Endothelial cell (in vitro differentiated cells): ENCODE measurements at regions not wholly inside any gene's neighbourhood (a gene's known extent, or its start where the extent isn't known, plus 50 kb on each side); places are given as distances from the start of the nearest gene placed in this dataset.

Source experiments
- DNase-seq: peaks from one replicate; pipeline ENCODE4 v3.0.0; 2021; ENCODE audit warnings: low spot score
- H3K27ac Mint-ChIP-seq: one replicate; pipeline ENCODE4 v1.8.0; 2021; ENCODE audit warnings: mixed read lengths, inconsistent platforms; ENCODE audit not compliant: unreplicated experiment
- H3K27me3 Mint-ChIP-seq: one replicate; pipeline ENCODE4 v1.8.0; 2021; ENCODE audit warnings: mild to moderate bottlenecking, moderate library complexity, mixed read lengths, inconsistent platforms; ENCODE audit not compliant: unreplicated experiment
- H3K36me3 Mint-ChIP-seq: one replicate; pipeline ENCODE4 v1.8.0; 2021; ENCODE audit warnings: mild to moderate bottlenecking, low read depth, mixed read lengths, inconsistent platforms; ENCODE audit not compliant: unreplicated experiment
- H3K4me1 Mint-ChIP-seq: one replicate; pipeline ENCODE4 v1.8.0; 2021; ENCODE audit warnings: mild to moderate bottlenecking, mixed read lengths, inconsistent platforms; ENCODE audit not compliant: unreplicated experiment
- H3K4me3 Mint-ChIP-seq: one replicate; pipeline ENCODE4 v1.8.0; 2021; ENCODE audit warnings: mild to moderate bottlenecking, mixed read lengths, inconsistent platforms; ENCODE audit not compliant: unreplicated experiment
- H3K9me3 Mint-ChIP-seq: one replicate; pipeline ENCODE4 v1.8.0; 2021; ENCODE audit warnings: mixed read lengths, inconsistent platforms; ENCODE audit not compliant: unreplicated experiment
- CTCF ChIP-seq: fragments of 200-600 bp; sonication (generic); IDR thresholded peaks from one replicate; pipeline ENCODE4 v1.5.0; 2021; ENCODE audit warnings: antibody characterized with exemption; ENCODE audit not compliant: unreplicated experiment

- no peak for DNase-seq
- H3K4me1 Mint-ChIP-seq = no peaks in the 10 kb centered on the region
- peaks cover 4% of the 10 kb centered on the region for H3K27me3 Mint-ChIP-seq
- TF ChIP-seq CTCF = no peak
- H3K36me3 Mint-ChIP-seq = no peaks in the 10 kb centered on the region
- no peak overlapping the region for H3K4me3 Mint-ChIP-seq
- no peak overlapping the region for H3K27ac Mint-ChIP-seq
- no peaks in the 10 kb centered on the region for H3K9me3 Mint-ChIP-seq
These were observed 68.7 kb upstream of the CACNA1A start for GRCh38 chr19:13574933-13575332.

DNA sequence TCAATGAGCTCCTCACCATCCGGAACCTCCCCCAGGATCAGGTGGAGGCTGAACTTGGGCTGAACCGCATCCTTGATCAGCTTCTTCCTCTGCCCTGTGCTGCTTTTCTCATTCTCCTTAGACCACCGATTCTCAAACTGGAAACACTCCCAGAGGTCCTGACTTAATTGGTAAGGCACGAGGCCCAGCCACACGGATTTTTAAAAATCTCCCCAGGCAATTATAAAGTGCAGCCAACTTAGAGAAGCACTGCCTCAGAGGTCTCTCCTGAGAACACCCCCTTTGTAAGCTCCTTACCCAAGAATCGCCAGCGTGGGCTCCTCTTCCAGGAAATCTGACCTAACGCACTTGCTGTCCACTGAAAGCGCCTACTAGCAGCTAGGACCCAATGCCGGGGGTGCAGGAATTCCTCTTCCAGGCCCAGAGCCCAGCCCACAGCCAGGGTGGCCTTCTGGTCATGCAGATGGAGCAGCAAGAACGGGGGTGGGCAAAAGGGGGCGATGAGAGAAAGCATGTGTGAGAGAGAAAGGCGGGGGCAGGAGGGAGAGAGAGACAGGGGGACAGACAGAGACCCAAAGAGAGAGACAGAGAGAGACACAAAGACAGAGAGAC is 66.9 kb upstream of the CACNA1A start:
- Mint-ChIP-seq H3K4me3 (no peak overlapping the region), H3K27ac (no peak overlapping the region), H3K36me3 (no peaks in the 10 kb centered on the region), H3K9me3 (no peaks in the 10 kb centered on the region), H3K27me3 (peaks cover 4% of the 10 kb centered on the region), H3K4me1 (no peaks in the 10 kb centered on the region)
- no peak for DNase-seq
- no peak for TF ChIP-seq CTCF

GRCh38 chr19:13561461-13561860 is 55.2 kb upstream of the CACNA1A start:
- H3K27ac Mint-ChIP-seq = no peak overlapping the region
- TF ChIP-seq CTCF = no peak
- no peak overlapping the region for H3K4me3 Mint-ChIP-seq
- H3K9me3 Mint-ChIP-seq = no peaks in the 10 kb centered on the region
- H3K27me3 Mint-ChIP-seq = no peaks in the 10 kb centered on the region
- no peaks in the 10 kb centered on the region for H3K36me3 Mint-ChIP-seq
- DNase-seq = no peak
- H3K4me1 Mint-ChIP-seq = peaks cover 5% of the 10 kb centered on the region

DNA sequence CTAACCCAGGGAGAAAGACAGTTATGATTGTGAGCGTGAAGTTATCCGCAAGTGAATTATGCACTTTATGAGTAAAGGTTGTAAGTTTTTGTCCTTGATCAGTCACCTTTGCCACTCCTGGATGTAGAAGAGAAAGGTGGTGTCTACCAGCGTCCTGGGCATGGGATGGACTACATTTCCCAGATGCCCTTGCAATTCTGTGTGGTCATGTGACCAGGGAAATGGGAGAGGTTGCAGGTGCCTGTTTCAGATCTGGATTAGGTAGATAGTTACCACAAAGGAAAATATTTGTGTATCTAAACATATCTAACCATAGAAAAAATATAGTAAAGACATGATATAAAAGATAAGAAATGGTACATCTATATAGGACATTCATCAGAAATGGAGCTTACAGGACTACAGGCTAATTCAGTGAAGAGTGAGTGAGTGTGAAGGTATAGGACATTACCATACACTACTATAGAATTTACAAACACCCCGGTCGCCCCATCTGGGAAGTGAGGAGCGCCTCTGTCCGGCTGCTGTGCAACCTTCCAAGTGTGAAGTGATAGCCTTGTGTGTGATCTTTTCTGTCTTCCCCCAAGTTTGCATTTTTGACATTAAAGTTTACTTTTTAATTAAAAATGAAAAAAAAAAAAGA is 51.6 kb upstream of the CACNA1A start:
- H3K27ac Mint-ChIP-seq = no peak overlapping the region
- H3K27me3 Mint-ChIP-seq = no peaks in the 10 kb centered on the region
- H3K36me3 Mint-ChIP-seq = no peaks in the 10 kb centered on the region
- no peak for TF ChIP-seq CTCF
- no peaks in the 10 kb centered on the region for H3K4me1 Mint-ChIP-seq
- DNase-seq = peak; percentile 18
- no peak overlapping the region for H3K4me3 Mint-ChIP-seq
- no peaks in the 10 kb centered on the region for H3K9me3 Mint-ChIP-seq

DNA sequence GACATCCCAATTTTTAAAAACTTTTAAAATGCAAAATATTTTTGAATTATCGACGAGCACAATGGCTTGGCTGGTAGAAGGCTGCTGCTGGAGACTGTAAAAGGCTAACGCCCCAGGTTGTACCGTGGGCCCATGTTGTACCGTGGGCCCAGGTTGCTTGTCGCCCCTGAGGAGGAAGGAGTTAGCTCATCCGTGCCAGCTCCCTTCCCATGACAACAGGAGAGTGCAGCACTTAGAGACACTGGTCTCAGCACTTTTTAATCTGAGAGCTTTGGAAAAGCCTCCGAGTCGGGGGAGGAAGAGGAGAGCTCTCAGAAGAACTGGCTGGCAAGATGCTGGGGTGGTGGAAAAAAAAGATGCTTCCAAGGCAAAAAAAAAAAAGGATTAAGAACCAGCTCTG is 50.3 kb upstream of the CACNA1A start:
- Mint-ChIP-seq H3K4me3 (no peak overlapping the region), H3K27ac (no peak overlapping the region), H3K9me3 (no peaks in the 10 kb centered on the region), H3K27me3 (no peaks in the 10 kb centered on the region), H3K4me1 (no peaks in the 10 kb centered on the region), H3K36me3 (no peaks in the 10 kb centered on the region)
- no peak for DNase-seq
- TF ChIP-seq CTCF = no peak
